ENCODE measurements at regions not wholly inside any gene's neighbourhood (a gene's known extent, or its start where the extent isn't known, plus 50 kb on each side); places are given as distances from the start of the nearest gene placed in this dataset.

DNA sequence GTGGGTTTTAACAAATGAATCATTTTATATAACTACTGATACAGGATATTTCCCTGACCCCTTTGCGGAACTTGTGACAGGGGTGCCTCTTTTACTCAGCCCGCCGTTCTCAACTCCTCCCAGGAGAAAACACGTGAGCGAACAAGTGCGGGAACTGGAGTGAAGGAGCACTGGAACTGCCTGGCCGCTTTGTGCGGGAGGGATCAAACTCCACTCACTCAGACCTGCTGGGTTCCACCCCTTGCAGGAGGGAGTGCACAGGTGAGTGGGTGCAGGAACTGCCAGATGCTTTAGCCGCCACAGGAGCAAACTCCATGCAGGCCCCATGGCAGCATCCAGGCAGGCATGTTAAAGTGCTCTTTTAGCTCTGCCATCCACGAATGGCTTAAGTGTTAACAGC, 513.4 kb upstream of the GRM3 start:
- TF ChIP-seq, protein P1, sequence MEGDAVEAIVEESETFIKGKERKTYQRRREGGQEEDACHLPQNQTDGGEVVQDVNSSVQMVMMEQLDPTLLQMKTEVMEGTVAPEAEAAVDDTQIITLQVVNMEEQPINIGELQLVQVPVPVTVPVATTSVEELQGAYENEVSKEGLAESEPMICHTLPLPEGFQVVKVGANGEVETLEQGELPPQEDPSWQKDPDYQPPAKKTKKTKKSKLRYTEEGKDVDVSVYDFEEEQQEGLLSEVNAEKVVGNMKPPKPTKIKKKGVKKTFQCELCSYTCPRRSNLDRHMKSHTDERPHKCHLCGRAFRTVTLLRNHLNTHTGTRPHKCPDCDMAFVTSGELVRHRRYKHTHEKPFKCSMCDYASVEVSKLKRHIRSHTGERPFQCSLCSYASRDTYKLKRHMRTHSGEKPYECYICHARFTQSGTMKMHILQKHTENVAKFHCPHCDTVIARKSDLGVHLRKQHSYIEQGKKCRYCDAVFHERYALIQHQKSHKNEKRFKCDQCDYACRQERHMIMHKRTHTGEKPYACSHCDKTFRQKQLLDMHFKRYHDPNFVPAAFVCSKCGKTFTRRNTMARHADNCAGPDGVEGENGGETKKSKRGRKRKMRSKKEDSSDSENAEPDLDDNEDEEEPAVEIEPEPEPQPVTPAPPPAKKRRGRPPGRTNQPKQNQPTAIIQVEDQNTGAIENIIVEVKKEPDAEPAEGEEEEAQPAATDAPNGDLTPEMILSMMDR (IDR thresholded peaks at IDR 0.05; ENCODE audit: low read depth, low read length) = no peak
- TF ChIP-seq POLR2A (IDR thresholded peaks at IDR 0.05; ENCODE audit: extremely low read depth, insufficient read length) = no peak

Measured in NB4 (cell line).